ENCODE measurements at regions not wholly inside any gene's neighbourhood (a gene's known extent, or its start where the extent isn't known, plus 50 kb on each side); places are given as distances from the start of the nearest gene placed in this dataset.

DNA sequence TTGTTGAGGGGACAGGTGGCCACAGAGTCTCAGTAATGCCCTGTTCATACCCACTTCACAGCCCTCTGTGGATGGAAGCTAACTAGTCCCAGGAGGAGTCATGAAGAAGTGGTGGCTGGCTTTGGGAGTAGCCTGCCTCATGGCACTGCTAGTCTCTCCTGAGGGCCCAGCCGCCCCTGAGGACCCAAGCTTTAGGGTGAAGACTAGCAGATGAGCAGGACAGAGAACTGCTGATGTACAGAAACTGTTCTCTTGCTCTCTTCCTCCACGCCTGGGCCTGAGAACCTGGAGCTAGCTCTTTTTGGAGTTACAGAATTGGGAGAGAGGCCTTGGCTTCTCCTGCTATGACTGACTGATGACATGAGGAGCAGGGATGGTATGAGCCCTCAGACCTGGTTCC lies 99.2 kb downstream of the RAMP3 start:
- no peaks in the 10 kb centered on the region for H3K9me2 ChIP-seq (ENCODE audit: insufficient read depth)
- H3K9ac ChIP-seq (ENCODE audit: low read length), result no peak overlapping the region
- no peak overlapping the region for H3K4me2 ChIP-seq (ENCODE audit: low read length)
- no peaks in the 10 kb centered on the region for H3K9me3 ChIP-seq (ENCODE audit: control insufficient read depth in 1 of 2, insufficient read depth in 1 of 2, low read depth in 1 of 2, low read length in 2 of 2)
- H3K27me3 ChIP-seq (ENCODE audit: insufficient read depth, low read length), result peaks cover 14% of the 10 kb centered on the region; the same call in 1 of the 2 replicates
- ChIA-PET RAD21 (ENCODE audit: low non-redundant PET in 1 of 2, low total read pairs in 2 of 2, uncharacterized antibody in 2 of 2, unreplicated experiment in 2 of 2) (no interaction called here), POLR2A (no interaction called here), CTCF (no interaction called here)
- no peaks in the 10 kb centered on the region for H3K36me3 ChIP-seq (ENCODE audit: control insufficient read depth in 1 of 2, insufficient read depth in 2 of 2, low read length in 2 of 2)
- BruUV-seq (replicated peaks), result no TSS peak
- H3K79me2 ChIP-seq (ENCODE audit: insufficient read depth, low read length), result no peaks in the 10 kb centered on the region
- no peak overlapping the region for H3K4me3 ChIP-seq (replicated peaks in 1 of 2; ENCODE audit: low read depth in 1 of 2, low read length in 2 of 2)
- DNase-seq (ENCODE audit: low read depth, low spot score) (no peak), ATAC-seq (no peak)
- 0 out of 2 replicates have a peak, but pooled peaks have one; percentile 10 for TF ChIP-seq ZFX (IDR thresholded peaks at IDR 0.05)
- TF ChIP-seq CTCF (IDR thresholded peaks at IDR 0.05 in 2 of 3, conservative IDR thresholded peaks at IDR 0.05 in 1 of 3; ENCODE audit: borderline replicate concordance in 1 of 3, insufficient read depth in 1 of 3, low read depth in 2 of 3, low read length in 2 of 3), result no peak
- H3K27ac ChIP-seq (ENCODE audit: low read depth, low read length), result no peak overlapping the region
- H4K20me1 ChIP-seq (ENCODE audit: insufficient read depth), result no peaks in the 10 kb centered on the region
- no peak overlapping the region for H2AFZ ChIP-seq (ENCODE audit: low read depth, low read length, poor library complexity, severe bottlenecking)
- peaks cover 0 to 4% of the 10 kb centered on the region in 2 experiments; a peak in 1 of 4 replicates for H3K4me1 ChIP-seq (ENCODE audit: control insufficient read depth in 1 of 2, insufficient read depth in 2 of 2, low read length in 2 of 2)
- intact Hi-C loops (cut with micrococcal nuclease), result loop anchor here (5.0 kb wide), 1 partner anchor 49 kb away; no protein-coding TSS in a partner anchor

DNA sequence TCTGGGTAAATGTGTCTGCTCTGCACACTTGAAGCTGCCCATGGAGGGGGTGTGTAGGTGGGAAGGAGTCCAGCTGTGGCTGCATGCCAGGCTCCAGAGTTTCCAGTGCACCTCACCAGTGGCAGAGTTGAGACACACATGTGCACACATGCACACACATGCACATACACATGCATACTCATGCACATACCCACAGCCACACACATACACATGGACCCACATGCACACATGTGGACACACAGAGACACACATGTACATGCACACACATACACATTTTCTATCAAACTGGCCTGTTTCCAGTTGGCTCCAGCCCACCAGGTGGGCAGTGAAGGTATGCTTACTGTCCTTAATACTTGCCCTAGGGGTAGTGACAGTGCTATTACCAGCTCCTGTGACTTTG lies 99.7 kb downstream of the RAMP3 start:
- no TSS peak for BruUV-seq (replicated peaks)

More for the DNA sequence above, 99.7 kb downstream of the RAMP3 start:
- TF ChIP-seq ZFX (IDR thresholded peaks at IDR 0.05) (no peak), CEBPB (IDR thresholded peaks at IDR 0.05; ENCODE audit: low read depth) (no peak), SRF (IDR thresholded peaks at IDR 0.05; ENCODE audit: low read depth) (no peak), SP1 (IDR thresholded peaks at IDR 0.05; ENCODE audit: low read depth) (no peak), POLR2AphosphoS5 (IDR thresholded peaks at IDR 0.05; ENCODE audit: low read depth, low read length) (no peak)
- TF ChIP-seq, protein P1, sequence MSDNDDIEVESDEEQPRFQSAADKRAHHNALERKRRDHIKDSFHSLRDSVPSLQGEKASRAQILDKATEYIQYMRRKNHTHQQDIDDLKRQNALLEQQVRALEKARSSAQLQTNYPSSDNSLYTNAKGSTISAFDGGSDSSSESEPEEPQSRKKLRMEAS (IDR thresholded peaks at IDR 0.05), result no peak
- Histone ChIP-seq H3K4me1 (ENCODE audit: control insufficient read depth in 1 of 2, insufficient read depth in 2 of 2, low read length in 2 of 2) (peaks cover 0 to 4% of the 10 kb centered on the region in 2 experiments; a peak in 1 of 4 replicates), H3K4me2 (ENCODE audit: low read length) (no peak overlapping the region), H3K9me3 (ENCODE audit: control insufficient read depth in 1 of 2, insufficient read depth in 1 of 2, low read depth in 1 of 2, low read length in 2 of 2) (no peaks in the 10 kb centered on the region), H3K9me2 (ENCODE audit: insufficient read depth) (no peaks in the 10 kb centered on the region), H3K27me3 (ENCODE audit: insufficient read depth, low read length) (peaks cover 14% of the 10 kb centered on the region; the same call in 1 of the 2 replicates), H4K20me1 (ENCODE audit: insufficient read depth) (no peaks in the 10 kb centered on the region), H3K9ac (ENCODE audit: low read length) (no peak overlapping the region), H3K27ac (ENCODE audit: low read depth, low read length) (no peak overlapping the region), H3K4me3 (replicated peaks in 1 of 2; ENCODE audit: low read depth in 1 of 2, low read length in 2 of 2) (no peak overlapping the region), H3K36me3 (ENCODE audit: control insufficient read depth in 1 of 2, insufficient read depth in 2 of 2, low read length in 2 of 2) (no peaks in the 10 kb centered on the region), H2AFZ (ENCODE audit: low read depth, low read length, poor library complexity, severe bottlenecking) (no peak overlapping the region), H3K79me2 (ENCODE audit: insufficient read depth, low read length) (no peaks in the 10 kb centered on the region)
- ChIA-PET RAD21 (ENCODE audit: low non-redundant PET in 1 of 2, low total read pairs in 2 of 2, uncharacterized antibody in 2 of 2, unreplicated experiment in 2 of 2) (no interaction called here), CTCF (no interaction called here), POLR2A (no interaction called here)
- DNase-seq (ENCODE audit: low read depth, low spot score) (no peak), ATAC-seq (no peak)
- intact Hi-C loops (cut with micrococcal nuclease), result loop anchor here (5.0 kb wide), 1 partner anchor 50 kb away; no protein-coding TSS in a partner anchor

Data from HCT116 (cell line).